ENCODE measurements at regions not wholly inside any gene's neighbourhood (a gene's known extent, or its start where the extent isn't known, plus 50 kb on each side); places are given as distances from the start of the nearest gene placed in this dataset.
"Not testable (repeated sequence)": the region's sequence is repeated elsewhere in the genome, so short reads cannot be mapped to it uniquely, and the experiment has no call there.

- intact Hi-C loops (cut with DNase I), result no loop called here
- Histone ChIP-seq H3K4me3 (no peak overlapping the region), H3K27me3 (no peaks in the 10 kb centered on the region), H3K9me3 (no peaks in the 10 kb centered on the region), H3K4me1 (no peaks in the 10 kb centered on the region), H3K27ac (no peak overlapping the region), H3K36me3 (no peaks in the 10 kb centered on the region)
- TF ChIP-seq CTCF (IDR thresholded peaks at IDR 0.05), result peak in 1 of 3 experiments; percentile 2
- DNase-seq (ENCODE audit: low spot score in 2 of 2), result no peak
Measured at GRCh38 chr7:142483659-142484317, 225.9 kb upstream of the PRSS58 start.

- Histone ChIP-seq H3K36me3 (no peaks in the 10 kb centered on the region), H3K27ac (no peak overlapping the region), H3K4me3 (no peak overlapping the region), H3K9me3 (no peaks in the 10 kb centered on the region), H3K4me1 (no peaks in the 10 kb centered on the region), H3K27me3 (no peaks in the 10 kb centered on the region)
- intact Hi-C loops (cut with DNase I), result no loop called here
- TF ChIP-seq CTCF (IDR thresholded peaks at IDR 0.05), result peak in 2 of 3 experiments; percentile 27 to 39
- DNase-seq (ENCODE audit: low spot score in 2 of 2), result no peak
Measured at GRCh38 chr7:142482891-142483658, 225.2 kb upstream of the PRSS58 start.

- Histone ChIP-seq H3K36me3 (no peaks in the 10 kb centered on the region), H3K27ac (no peak overlapping the region), H3K27me3 (no peaks in the 10 kb centered on the region), H3K4me3 (no peak overlapping the region), H3K9me3 (no peaks in the 10 kb centered on the region), H3K4me1 (no peaks in the 10 kb centered on the region)
- DNase-seq (ENCODE audit: low spot score in 2 of 2), result no peak
- intact Hi-C loops (cut with DNase I), result no loop called here
- no peak for TF ChIP-seq CTCF (IDR thresholded peaks at IDR 0.05)
Measured at GRCh38 chr7:142481548-142481947, 223.7 kb upstream of the PRSS58 start.

GRCh38 chr7:142478479-142479220, 220.8 kb upstream of the PRSS58 start:
- H3K4me1 ChIP-seq, result no peaks in the 10 kb centered on the region
- no peak overlapping the region for H3K4me3 ChIP-seq
- TF ChIP-seq CTCF (IDR thresholded peaks at IDR 0.05), result peak in 1 of 3 experiments; percentile 36
- H3K27me3 ChIP-seq, result no peaks in the 10 kb centered on the region
- no peak for DNase-seq (ENCODE audit: low spot score in 2 of 2)
- no peaks in the 10 kb centered on the region for H3K9me3 ChIP-seq
- H3K36me3 ChIP-seq, result no peaks in the 10 kb centered on the region
- intact Hi-C loops (cut with DNase I), result no loop called here
- no peak overlapping the region for H3K27ac ChIP-seq

GRCh38 chr7:142477801-142478200, 219.9 kb upstream of the PRSS58 start:
- H3K27me3 ChIP-seq; H3K36me3 ChIP-seq; H3K9me3 ChIP-seq; H3K4me1 ChIP-seq; intact Hi-C loops (cut with DNase I); H3K27ac ChIP-seq; DNase-seq (ENCODE audit: low spot score in 2 of 2); H3K4me3 ChIP-seq: not testable (repeated sequence)

All from ascending aorta (tissue), 2 donors.